ENCODE measurements at regions not wholly inside any gene's neighbourhood (a gene's known extent, or its start where the extent isn't known, plus 50 kb on each side); places are given as distances from the start of the nearest gene placed in this dataset.

- intact Hi-C loops (cut with DNase I, micrococcal nuclease): no loop called here
- Histone ChIP-seq H3K4me3 (ENCODE audit: low read length) (no peak overlapping the region), H3K36me3 (ENCODE audit: insufficient read depth, low read length) (no peaks in the 10 kb centered on the region), H3K27ac (ENCODE audit: low read depth in 1 of 2, low read length in 2 of 2) (no peak overlapping the region), H3K9me3 (ENCODE audit: control insufficient read depth in 1 of 2, insufficient read depth in 1 of 2, low read length in 2 of 2) (no peaks in the 10 kb centered on the region), H3K27me3 (ENCODE audit: control insufficient read depth in 1 of 2, insufficient read depth in 2 of 2, low read length in 2 of 2) (no peaks in the 10 kb centered on the region), H3K4me1 (ENCODE audit: insufficient read depth, low read length) (no peaks in the 10 kb centered on the region)
- Mint-ChIP-seq H3K4me1 (ENCODE audit: low read depth) (no peaks in the 10 kb centered on the region), H3K4me3 (no peak overlapping the region), H3K36me3 (ENCODE audit: low read depth) (no peaks in the 10 kb centered on the region), H3K27ac (no peak overlapping the region), H3K27me3 (no peaks in the 10 kb centered on the region), H3K9me3 (peaks cover 2% of the 10 kb centered on the region)
- ATAC-seq (ENCODE audit: poor library complexity) (no peak), DNase-seq (no peak)
- POLR2A ChIA-PET: no interaction called here
- TF ChIP-seq CTCF (IDR thresholded peaks at IDR 0.05): no peak
- CTCF ChIA-PET: no interaction called here
Measured at GRCh38 chr1:81582467-81582986, 218.2 kb upstream of the ADGRL2 start.

GRCh38 chr1:81578867-81579266 lies 221.9 kb upstream of the ADGRL2 start:
- TF ChIP-seq CTCF (IDR thresholded peaks at IDR 0.05): no peak
- no peak for DNase-seq
- CTCF ChIA-PET: no interaction called here
- Histone ChIP-seq H3K9me3 (ENCODE audit: control insufficient read depth in 1 of 2, insufficient read depth in 1 of 2, low read length in 2 of 2) (no peaks in the 10 kb centered on the region), H3K4me3 (ENCODE audit: low read length) (no peak overlapping the region), H3K27me3 (ENCODE audit: control insufficient read depth in 1 of 2, insufficient read depth in 2 of 2, low read length in 2 of 2) (no peaks in the 10 kb centered on the region), H3K4me1 (ENCODE audit: insufficient read depth, low read length) (no peaks in the 10 kb centered on the region), H3K36me3 (ENCODE audit: insufficient read depth, low read length) (no peaks in the 10 kb centered on the region), H3K27ac (ENCODE audit: low read depth in 1 of 2, low read length in 2 of 2) (no peak overlapping the region)
- H3K9me3 Mint-ChIP-seq: peaks cover 2% of the 10 kb centered on the region
- no peaks in the 10 kb centered on the region for H3K27me3 Mint-ChIP-seq
- H3K4me3 Mint-ChIP-seq: no peak overlapping the region
- no peaks in the 10 kb centered on the region for H3K36me3 Mint-ChIP-seq (ENCODE audit: low read depth)
- H3K4me1 Mint-ChIP-seq (ENCODE audit: low read depth): no peaks in the 10 kb centered on the region
- H3K27ac Mint-ChIP-seq: no peak overlapping the region
- no peak for ATAC-seq (ENCODE audit: poor library complexity)
- intact Hi-C loops (cut with DNase I, micrococcal nuclease): no loop called here
- POLR2A ChIA-PET: no interaction called here

GRCh38 chr1:81577004-81577697 lies 223.6 kb upstream of the ADGRL2 start:
- no peaks in the 10 kb centered on the region for H3K36me3 Mint-ChIP-seq (ENCODE audit: low read depth)
- no peak overlapping the region for H3K27ac ChIP-seq (ENCODE audit: low read depth in 1 of 2, low read length in 2 of 2)
- ATAC-seq (ENCODE audit: poor library complexity) (no peak), DNase-seq (no peak)
- no peaks in the 10 kb centered on the region for H3K4me1 Mint-ChIP-seq (ENCODE audit: low read depth)
- H3K9me3 ChIP-seq (ENCODE audit: control insufficient read depth in 1 of 2, insufficient read depth in 1 of 2, low read length in 2 of 2): no peaks in the 10 kb centered on the region
- ChIA-PET CTCF (no interaction called here), POLR2A (no interaction called here)
- H3K27ac Mint-ChIP-seq: no peak overlapping the region
- H3K27me3 Mint-ChIP-seq: no peaks in the 10 kb centered on the region
- no peaks in the 10 kb centered on the region for H3K9me3 Mint-ChIP-seq
- H3K4me3 Mint-ChIP-seq: no peak overlapping the region
- H3K36me3 ChIP-seq (ENCODE audit: insufficient read depth, low read length): no peaks in the 10 kb centered on the region
- no peak overlapping the region for H3K4me3 ChIP-seq (ENCODE audit: low read length)
- intact Hi-C loops (cut with DNase I, micrococcal nuclease): no loop called here
- no peaks in the 10 kb centered on the region for H3K27me3 ChIP-seq (ENCODE audit: control insufficient read depth in 1 of 2, insufficient read depth in 2 of 2, low read length in 2 of 2)
- no peaks in the 10 kb centered on the region for H3K4me1 ChIP-seq (ENCODE audit: insufficient read depth, low read length)
- TF ChIP-seq CTCF (IDR thresholded peaks at IDR 0.05): no peak
